PC-9 (cell line): ENCODE measurements at regions not wholly inside any gene's neighbourhood (a gene's known extent, or its start where the extent isn't known, plus 50 kb on each side); places are given as distances from the start of the nearest gene placed in this dataset.

Source experiments
- BruUV-seq: library from RNA; stranded (reverse); fragments of 400-500 nt; replicated peaks from 2 replicates; lab custom pipeline; 2021; lab: Mats Ljungman, UMichigan
- CTCF ChIA-PET: fragments of 300-600 bp; sonication (Branson Sonifier 250); formaldehyde crosslinking; loops from one replicate; lab custom pipeline; 2022; ENCODE audit warnings: antibody characterized with exemption; lab: Charles Lee
- POLR2A ChIA-PET: fragments of 300-600 bp; sonication (Branson Sonifier 250); formaldehyde crosslinking; loops from one replicate; lab custom pipeline; 2022; ENCODE audit warnings: antibody characterized with exemption; ENCODE audit not compliant: unreplicated experiment; lab: Charles Lee
- DNase-seq, 2 experiments: peaks; one replicate each; pipeline versions ENCODE4 v3.0.0 to v3.0.0-alpha.2; 2015 to 2022; ENCODE audit warnings: mixed read lengths in 1 of 2
- H2AFZ ChIP-seq: fragments of 200-600 bp; sonication (generic); 2 replicates; pipeline ENCODE4 v1.8.1; 2017; ENCODE audit warnings: antibody characterized with exemption
- H3F3A ChIP-seq: fragments of 200-600 bp; sonication (generic); 2 replicates; pipeline ENCODE4 v1.8.1; 2017; ENCODE audit warnings: antibody characterized with exemption, mild to moderate bottlenecking, low read depth; ENCODE audit not compliant: insufficient read depth
- H3K27ac ChIP-seq: fragments of 200-600 bp; sonication (generic); 2 replicates; pipeline ENCODE4 v1.6.1; 2016; ENCODE audit warnings: mixed run types
- H3K27me3 ChIP-seq: fragments of 200-600 bp; sonication (generic); 2 replicates; pipeline ENCODE4 v1.6.1; 2016; ENCODE audit warnings: low read depth, mixed run types; ENCODE audit not compliant: insufficient read depth
- H3K36me3 ChIP-seq: fragments of 200-600 bp; sonication (generic); 2 replicates; pipeline ENCODE4 v1.6.1; 2016; ENCODE audit warnings: low read depth, mixed run types
- H3K4me1 ChIP-seq: fragments of 200-600 bp; sonication (generic); replicated peaks from 2 replicates; pipeline ENCODE4 v1.6.1; 2016; ENCODE audit warnings: mixed run types; ENCODE audit not compliant: insufficient read depth
- H3K4me2 ChIP-seq: fragments of 200-600 bp; sonication (generic); 2 replicates; pipeline ENCODE4 v1.6.1; 2017; ENCODE audit warnings: mixed run types
- H3K4me3 ChIP-seq: fragments of 200-600 bp; sonication (generic); 2 replicates; pipeline ENCODE4 v1.6.1; 2016; ENCODE audit warnings: mixed run types
- H3K79me2 ChIP-seq: fragments of 200-600 bp; sonication (generic); 2 replicates; pipeline ENCODE4 v1.6.1; 2017; ENCODE audit warnings: low read depth, mixed run types
- H3K9me2 ChIP-seq: fragments of 200-600 bp; sonication (generic); 2 replicates; pipeline ENCODE4 v1.8.1; 2017; ENCODE audit warnings: mild to moderate bottlenecking; ENCODE audit not compliant: insufficient read depth
- H3K9me3 ChIP-seq: fragments of 200-600 bp; sonication (generic); 2 replicates; pipeline ENCODE4 v1.8.1; 2016; ENCODE audit warnings: low read depth; ENCODE audit not compliant: insufficient read depth
- H4K20me1 ChIP-seq: fragments of 200-600 bp; sonication (generic); 2 replicates; pipeline ENCODE4 v1.8.1; 2017; ENCODE audit not compliant: insufficient read depth
- EZH2 ChIP-seq: fragments of 200-600 bp; sonication (generic); IDR thresholded peaks from 2 replicates; pipeline ENCODE4 v1.8.0; 2017; ENCODE audit warnings: antibody characterized with exemption, low read depth
- intact Hi-C: fragments of 100-400 bp; cut with micrococcal nuclease; formaldehyde crosslinking; loops from one replicate; pipeline ENCODE4 v1.10.0; 2022; ENCODE audit not compliant: unreplicated experiment
- TF ChIP-seq, protein P1 (sequence below): fragments of 200-600 bp; sonication (generic); conservative IDR thresholded peaks from 2 replicates; pipeline ENCODE4 v1.6.1; 2017; ENCODE audit warnings: mixed run types, antibody characterized with exemption, mild to moderate bottlenecking, moderate library complexity

DNA sequence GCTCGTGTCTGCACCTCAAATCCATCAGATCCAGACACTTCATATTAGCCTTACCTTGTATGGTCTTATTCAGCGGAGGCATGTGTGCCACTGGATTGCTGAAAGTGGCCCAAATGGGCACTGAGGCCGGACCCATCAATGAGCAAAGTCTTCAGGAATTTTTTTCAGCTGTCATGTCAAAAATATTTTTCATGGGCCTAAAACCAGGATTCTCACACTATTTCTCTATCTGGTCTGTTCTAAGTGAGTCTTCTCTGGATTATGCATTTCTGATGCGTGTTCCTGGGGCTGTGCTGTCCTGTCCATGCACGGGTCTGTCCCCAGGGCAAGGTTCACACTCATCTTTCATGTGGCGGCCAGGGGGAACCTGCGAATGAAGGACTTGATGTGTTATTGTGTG, 94.6 kb downstream of the KCNA5 start:
- H3K79me2 ChIP-seq, result no peaks in the 10 kb centered on the region
- no peaks in the 10 kb centered on the region for H3K9me2 ChIP-seq
- no peak for TF ChIP-seq EZH2
- TF ChIP-seq, protein P1, sequence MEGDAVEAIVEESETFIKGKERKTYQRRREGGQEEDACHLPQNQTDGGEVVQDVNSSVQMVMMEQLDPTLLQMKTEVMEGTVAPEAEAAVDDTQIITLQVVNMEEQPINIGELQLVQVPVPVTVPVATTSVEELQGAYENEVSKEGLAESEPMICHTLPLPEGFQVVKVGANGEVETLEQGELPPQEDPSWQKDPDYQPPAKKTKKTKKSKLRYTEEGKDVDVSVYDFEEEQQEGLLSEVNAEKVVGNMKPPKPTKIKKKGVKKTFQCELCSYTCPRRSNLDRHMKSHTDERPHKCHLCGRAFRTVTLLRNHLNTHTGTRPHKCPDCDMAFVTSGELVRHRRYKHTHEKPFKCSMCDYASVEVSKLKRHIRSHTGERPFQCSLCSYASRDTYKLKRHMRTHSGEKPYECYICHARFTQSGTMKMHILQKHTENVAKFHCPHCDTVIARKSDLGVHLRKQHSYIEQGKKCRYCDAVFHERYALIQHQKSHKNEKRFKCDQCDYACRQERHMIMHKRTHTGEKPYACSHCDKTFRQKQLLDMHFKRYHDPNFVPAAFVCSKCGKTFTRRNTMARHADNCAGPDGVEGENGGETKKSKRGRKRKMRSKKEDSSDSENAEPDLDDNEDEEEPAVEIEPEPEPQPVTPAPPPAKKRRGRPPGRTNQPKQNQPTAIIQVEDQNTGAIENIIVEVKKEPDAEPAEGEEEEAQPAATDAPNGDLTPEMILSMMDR, result no peak
- BruUV-seq, result no TSS peak
- no peaks in the 10 kb centered on the region for H3F3A ChIP-seq
- ChIA-PET CTCF (no interaction called here), POLR2A (no interaction called here)
- no peak overlapping the region for H3K4me3 ChIP-seq
- H3K27me3 ChIP-seq, result no peaks in the 10 kb centered on the region
- H4K20me1 ChIP-seq, result no peaks in the 10 kb centered on the region
- no peaks in the 10 kb centered on the region for H3K36me3 ChIP-seq
- no peak for DNase-seq
- no peak overlapping the region for H3K27ac ChIP-seq
- H3K4me1 ChIP-seq, result no peaks in the 10 kb centered on the region
- H3K4me2 ChIP-seq, result no peak overlapping the region
- no peaks in the 10 kb centered on the region for H3K9me3 ChIP-seq
- intact Hi-C loops, result no loop called here
- H2AFZ ChIP-seq, result no peak overlapping the region

DNA sequence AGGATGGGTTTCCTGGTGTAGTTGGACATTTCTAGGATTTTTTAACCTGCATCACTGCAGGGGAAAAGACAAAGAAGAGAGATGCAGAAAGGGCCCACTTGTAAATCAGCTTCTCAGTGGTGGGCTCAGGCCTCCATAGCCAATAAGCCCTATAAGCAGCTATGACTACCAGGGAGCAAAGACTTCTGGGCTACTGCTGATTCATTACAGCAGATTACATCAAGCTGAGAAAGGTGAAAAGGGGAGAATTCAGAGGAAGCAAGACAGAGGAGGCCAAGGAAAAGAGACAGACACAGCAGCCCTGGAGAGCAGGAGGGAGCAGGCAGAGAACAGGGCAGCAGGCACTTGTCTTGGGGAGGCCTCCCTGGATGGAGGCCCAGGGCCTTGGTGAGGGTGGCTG, 95.2 kb downstream of the KCNA5 start:
- Histone ChIP-seq H3K4me3 (no peak overlapping the region), H3K79me2 (no peaks in the 10 kb centered on the region), H3K36me3 (no peaks in the 10 kb centered on the region), H3K4me1 (no peaks in the 10 kb centered on the region), H3K9me2 (no peaks in the 10 kb centered on the region), H3F3A (no peaks in the 10 kb centered on the region), H4K20me1 (no peaks in the 10 kb centered on the region), H2AFZ (no peak overlapping the region), H3K27me3 (no peaks in the 10 kb centered on the region), H3K9me3 (no peaks in the 10 kb centered on the region), H3K27ac (no peak overlapping the region), H3K4me2 (no peak overlapping the region)
- intact Hi-C loops, result no loop called here
- ChIA-PET CTCF (no interaction called here), POLR2A (no interaction called here)
- TF ChIP-seq, protein P1, result no peak
- no peak for TF ChIP-seq EZH2
- no peak for DNase-seq
- BruUV-seq, result no TSS peak

DNA sequence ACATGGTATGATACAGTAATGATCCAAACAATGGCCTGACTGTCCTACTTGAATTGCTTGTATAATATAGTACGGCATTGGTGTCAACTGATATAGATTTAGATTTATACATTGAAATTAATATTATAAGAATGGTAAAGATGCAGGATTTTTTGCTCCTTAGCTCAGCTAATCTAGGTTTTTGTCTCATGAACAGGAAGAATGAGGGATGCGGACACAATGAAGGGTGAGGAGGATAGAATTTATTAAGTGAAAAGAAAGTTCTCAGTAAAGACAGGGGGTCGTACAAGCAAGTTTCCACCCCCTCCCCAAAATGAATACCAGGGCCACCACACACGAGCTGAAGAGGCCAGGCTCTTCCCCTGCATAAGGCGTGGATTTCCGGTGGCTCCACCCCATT, 96.1 kb downstream of the KCNA5 start:
- no peaks in the 10 kb centered on the region for H4K20me1 ChIP-seq
- H3K4me3 ChIP-seq, result no peak overlapping the region
- no peak overlapping the region for H3K4me2 ChIP-seq
- H2AFZ ChIP-seq, result no peak overlapping the region
- no peak overlapping the region for H3K27ac ChIP-seq
- ChIA-PET POLR2A (no interaction called here), CTCF (no interaction called here)
- no peaks in the 10 kb centered on the region for H3K4me1 ChIP-seq
- H3F3A ChIP-seq, result no peaks in the 10 kb centered on the region
- no peaks in the 10 kb centered on the region for H3K9me3 ChIP-seq
- DNase-seq, result no peak
- intact Hi-C loops, result no loop called here
- TF ChIP-seq, protein P1, result no peak
- no peak for TF ChIP-seq EZH2
- H3K36me3 ChIP-seq, result no peaks in the 10 kb centered on the region
- BruUV-seq, result no TSS peak
- H3K9me2 ChIP-seq, result no peaks in the 10 kb centered on the region
- H3K79me2 ChIP-seq, result no peaks in the 10 kb centered on the region
- H3K27me3 ChIP-seq, result no peaks in the 10 kb centered on the region
